K562 (cell line): ENCODE measurements at regions not wholly inside any gene's neighbourhood (a gene's known extent, or its start where the extent isn't known, plus 50 kb on each side); places are given as distances from the start of the nearest gene placed in this dataset.

Experiments
- ATAC-seq: fragments of 200-7000 bp; cut with Tn5 transposase; 3 replicates; pipeline ENCODE4 v1.9.1; 2020; ENCODE audit warnings: moderate library complexity
- BruUV-seq: library from RNA; stranded (reverse); fragments of 400-500 nt; replicated peaks from 2 replicates; lab custom pipeline; 2021; lab: Mats Ljungman, UMichigan
- CTCF ChIA-PET: fragments of 300-600 bp; formaldehyde crosslinking; extraction: SDS; loops from one replicate; lab custom pipeline; 2021; ENCODE audit warnings: low intra/inter-chr PET ratio; lab: Yijun Ruan, JAX
- POLR2A ChIA-PET: fragments of 300-600, 350-650 bp; sonication (Branson Sonifier 250); formaldehyde crosslinking; extraction: SDS; loops from one replicate; lab custom pipeline; 2021; ENCODE audit warnings: antibody characterized with exemption, inconsistent platforms; lab: Yijun Ruan, JAX
- DNase-seq, 4 experiments: peaks; one replicate each; pipeline versions ENCODE4 v3.0.0 to v3.0.0-alpha.2; 2011 to 2018; ENCODE audit warnings: low spot score in 3 of 4, mixed read lengths in 3 of 4; ENCODE audit errors: extremely low read depth in 1 of 4
- FAIRE-seq: peaks from 2 replicates; lab custom pipeline; 2011; peaks lifted over from hg19 to GRCh38; lab: Jason Lieb, UNC
- H2AFZ ChIP-seq: 2 replicates; pipeline ENCODE4 v1.6.0; 2011; ENCODE audit warnings: low read depth, low read length, control low read depth, inconsistent platforms
- H3K27ac ChIP-seq: fragments of 200-600 bp; 3 replicates; pipeline ENCODE4 v1.8.0; 2011; ENCODE audit warnings: low read depth, mild to moderate bottlenecking, control low read depth, inconsistent platforms, low read length, moderate library complexity, mixed read lengths; ENCODE audit errors: extremely low read depth
- H3K27me3 ChIP-seq, 2 experiments: fragments of 300-600 bp in 1 of 2; 2 replicates in 1 of 2; 3 replicates in 1 of 2; pipeline versions ENCODE4 v1.6.0 to v1.8.0; 2011; ENCODE audit warnings: inconsistent platforms in 2 of 2, low read length in 2 of 2, mild to moderate bottlenecking in 1 of 2, mixed read lengths in 1 of 2, moderate library complexity in 1 of 2; ENCODE audit not compliant: control insufficient read depth in 2 of 2, insufficient read depth in 2 of 2
- H3K36me3 ChIP-seq: fragments of 300-600 bp; 3 replicates; pipeline ENCODE4 v1.8.0; 2011; ENCODE audit warnings: mild to moderate bottlenecking, low read length, inconsistent platforms; ENCODE audit not compliant: control insufficient read depth, insufficient read depth
- H3K4me1 ChIP-seq, 2 experiments: fragments of 200-600 bp in 1 of 2; replicated peaks in 1 of 2; 2 replicates in 1 of 2; 3 replicates in 1 of 2; pipeline versions ENCODE4 v1.5.1 to v1.8.0; 2011; ENCODE audit warnings: inconsistent platforms in 2 of 2, low read length in 2 of 2, mild to moderate bottlenecking in 1 of 2, mixed read lengths in 1 of 2, moderate library complexity in 1 of 2; ENCODE audit not compliant: control insufficient read depth in 2 of 2, insufficient read depth in 2 of 2
- H3K4me2 ChIP-seq: 2 replicates; pipeline ENCODE4 v1.6.1; 2011; ENCODE audit warnings: low read length, control low read depth, inconsistent platforms, mixed read lengths; ENCODE audit not compliant: insufficient read depth
- H3K4me3 ChIP-seq: fragments of 200-600 bp; sonication (generic), shearing (Covaris generic); 2 replicates; pipeline ENCODE4 v1.5.1; 2016; ENCODE audit warnings: control low read depth, inconsistent platforms
- H3K79me2 ChIP-seq: fragments of 200-600 bp; 3 replicates; pipeline ENCODE4 v1.8.0; 2011; ENCODE audit warnings: low read length, inconsistent platforms; ENCODE audit not compliant: control insufficient read depth, insufficient read depth
- H3K9ac ChIP-seq, 2 experiments: 2 replicates each; pipeline versions ENCODE4 v1.6.0 to v1.6.1; 2011; ENCODE audit warnings: low read depth in 2 of 2, low read length in 2 of 2, control low read depth in 1 of 2, inconsistent platforms in 1 of 2, mild to moderate bottlenecking in 1 of 2, mixed read lengths in 1 of 2; ENCODE audit not compliant: insufficient read depth in 1 of 2
- H3K9me1 ChIP-seq: one replicate; pipeline ENCODE4 v1.6.0; 2011; ENCODE audit warnings: inconsistent platforms, mild to moderate bottlenecking, low read length, moderate library complexity; ENCODE audit not compliant: control insufficient read depth, insufficient read depth
- H3K9me3 ChIP-seq: replicated peaks from 2 replicates; pipeline ENCODE4 v1.5.1; 2011; ENCODE audit warnings: low read depth, low read length, inconsistent platforms; ENCODE audit not compliant: control insufficient read depth, insufficient read depth
- H4K20me1 ChIP-seq: replicated peaks from 2 replicates; pipeline ENCODE4 v1.6.1; 2011; ENCODE audit warnings: low read length, inconsistent platforms, mixed read lengths; ENCODE audit not compliant: control insufficient read depth, insufficient read depth
- GABPB1 ChIP-seq: sonication (generic); formaldehyde crosslinking; IDR thresholded peaks from 2 replicates; pipeline ENCODE4 v1.8.0; 2022; ENCODE audit warnings: mild to moderate bottlenecking, missing genetic modification reagents
- KLF6 ChIP-seq: fragments of 250-450 bp; sonication (Bioruptor Pico); IDR thresholded peaks from 2 replicates; pipeline ENCODE4 v1.4.0; 2020; ENCODE audit warnings: mild to moderate bottlenecking, moderate library complexity, borderline replicate concordance
- MECOM ChIP-seq: fragments of 250-450 bp; sonication (Bioruptor Pico); IDR thresholded peaks from 2 replicates; pipeline ENCODE4 v1.8.0; 2022; ENCODE audit warnings: inconsistent platforms
- NCOR1 ChIP-seq: fragments of 450-650 bp; IDR thresholded peaks from 2 replicates; pipeline ENCODE4 v1.6.1; 2016; ENCODE audit warnings: mild to moderate bottlenecking, moderate library complexity
- PHF20 ChIP-seq: fragments of 450-650 bp; IDR thresholded peaks from 2 replicates; pipeline ENCODE4 v1.6.1; 2018; ENCODE audit not compliant: partially characterized antibody
- WHSC1 ChIP-seq: IDR thresholded peaks from one replicate; pipeline ENCODE4 v1.6.1; 2012; ENCODE audit warnings: low read length, control low read depth, inconsistent platforms
- ZNF253 ChIP-seq: fragments of 250-450 bp; sonication (Bioruptor Pico); conservative IDR thresholded peaks from 2 replicates; pipeline ENCODE4 v1.6.1; 2021; ENCODE audit warnings: mild to moderate bottlenecking
- in situ Hi-C: fragments of 300-500 bp; cut with MboI; formaldehyde crosslinking; loops from 4 replicates; pipeline ENCODE4 v1.15.0; 2018; ENCODE audit warnings: inconsistent platforms, mixed read lengths
- intact Hi-C: fragments of 100-400 bp; cut with micrococcal nuclease; formaldehyde crosslinking; loops from 2 replicates; pipeline ENCODE4 v1.14.2; 2022
- TF ChIP-seq, protein P1 (sequence below): fragments of 450-650 bp; IDR thresholded peaks from 2 replicates; pipeline ENCODE4 v1.7.0; 2016; ENCODE audit warnings: borderline replicate concordance

DNA sequence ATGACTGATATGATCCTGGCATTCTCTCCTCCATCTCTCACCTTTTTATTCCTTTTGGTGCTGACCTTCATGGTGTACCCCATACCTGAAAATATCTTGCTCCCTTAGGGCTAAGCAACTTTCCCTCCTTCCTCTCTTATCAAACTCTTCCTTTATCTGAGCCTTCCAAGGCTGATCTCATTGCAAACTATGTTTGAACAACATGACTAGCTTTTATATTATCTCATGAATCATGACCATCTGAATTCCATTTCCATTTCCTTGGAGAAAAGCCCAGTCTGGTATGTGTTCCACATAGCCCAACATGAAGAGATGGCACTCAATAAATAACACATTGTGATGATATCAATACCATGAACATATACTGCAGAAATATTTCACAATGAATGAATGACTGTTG is 111.6 kb downstream of the TSPAN8 start:
- peaks cover 0 to 4% of the 10 kb centered on the region in 2 experiments; a peak in 1 of 5 replicates for H3K27me3 ChIP-seq
- H2AFZ ChIP-seq = no peak overlapping the region
- DNase-seq (no peak), FAIRE-seq (no peak), ATAC-seq (no peak)
- no peaks in the 10 kb centered on the region for H3K9me1 ChIP-seq
- no peak overlapping the region for H3K4me3 ChIP-seq
- H3K36me3 ChIP-seq = no peaks in the 10 kb centered on the region
- ChIA-PET CTCF (no interaction called here), POLR2A (interaction anchor here (1.1 kb wide), 2 partner anchors 11 to 16 kb away, joined by 4 to 6 read pairs; no protein-coding TSS in a partner anchor)
- no peaks in the 10 kb centered on the region for H3K79me2 ChIP-seq
- intact Hi-C loops = no loop called here
- BruUV-seq = no TSS peak
- no peak overlapping the region for H3K4me2 ChIP-seq
- H3K4me1 ChIP-seq = no peaks in the 10 kb centered on the region
- no peak overlapping the region for H3K27ac ChIP-seq
- H3K9ac ChIP-seq = no peak overlapping the region
- no peaks in the 10 kb centered on the region for H4K20me1 ChIP-seq
- TF ChIP-seq WHSC1 (no peak), ZNF253 (no peak), GABPB1 (no peak), MECOM (CRISPR knock-in tag) (no peak), NCOR1 (no peak), KLF6 (no peak), PHF20 (no peak)
- TF ChIP-seq, protein P1, sequence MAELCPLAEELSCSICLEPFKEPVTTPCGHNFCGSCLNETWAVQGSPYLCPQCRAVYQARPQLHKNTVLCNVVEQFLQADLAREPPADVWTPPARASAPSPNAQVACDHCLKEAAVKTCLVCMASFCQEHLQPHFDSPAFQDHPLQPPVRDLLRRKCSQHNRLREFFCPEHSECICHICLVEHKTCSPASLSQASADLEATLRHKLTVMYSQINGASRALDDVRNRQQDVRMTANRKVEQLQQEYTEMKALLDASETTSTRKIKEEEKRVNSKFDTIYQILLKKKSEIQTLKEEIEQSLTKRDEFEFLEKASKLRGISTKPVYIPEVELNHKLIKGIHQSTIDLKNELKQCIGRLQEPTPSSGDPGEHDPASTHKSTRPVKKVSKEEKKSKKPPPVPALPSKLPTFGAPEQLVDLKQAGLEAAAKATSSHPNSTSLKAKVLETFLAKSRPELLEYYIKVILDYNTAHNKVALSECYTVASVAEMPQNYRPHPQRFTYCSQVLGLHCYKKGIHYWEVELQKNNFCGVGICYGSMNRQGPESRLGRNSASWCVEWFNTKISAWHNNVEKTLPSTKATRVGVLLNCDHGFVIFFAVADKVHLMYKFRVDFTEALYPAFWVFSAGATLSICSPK = no peak
- in situ Hi-C loops = no loop called here
- no peaks in the 10 kb centered on the region for H3K9me3 ChIP-seq
